GM06990 (cell line): ENCODE measurements at regions not wholly inside any gene's neighbourhood (a gene's known extent, or its start where the extent isn't known, plus 50 kb on each side); places are given as distances from the start of the nearest gene placed in this dataset.
"Not testable (repeated sequence)": the region's sequence is repeated elsewhere in the genome, so short reads cannot be mapped to it uniquely, and the experiment has no call there.

ENCODE experiments used
- DNase-seq: peaks from one replicate; pipeline ENCODE4 v3.0.0-alpha.2; 2011; ENCODE audit not compliant: insufficient read length; ENCODE audit errors: extremely low read depth
- H3K27me3 ChIP-seq: replicated peaks from 2 replicates; pipeline ENCODE4 v1.6.0; 2011; ENCODE audit warnings: low read length; ENCODE audit not compliant: control insufficient read depth, insufficient read depth
- H3K36me3 ChIP-seq: 2 replicates; pipeline ENCODE4 v1.5.1; 2011; ENCODE audit warnings: low read length; ENCODE audit not compliant: control insufficient read depth, insufficient read depth
- H3K4me3 ChIP-seq: replicated peaks from 2 replicates; pipeline ENCODE4 v1.5.1; 2011; ENCODE audit warnings: low read depth, mild to moderate bottlenecking, control low read depth, low read length
- TF ChIP-seq, protein P1 (sequence below): IDR thresholded peaks from 2 replicates; pipeline ENCODE4 v1.5.1; 2011; ENCODE audit warnings: low read length, control low read depth, mild to moderate bottlenecking, inconsistent platforms; ENCODE audit not compliant: insufficient read depth, poor library complexity, severe bottlenecking

DNA sequence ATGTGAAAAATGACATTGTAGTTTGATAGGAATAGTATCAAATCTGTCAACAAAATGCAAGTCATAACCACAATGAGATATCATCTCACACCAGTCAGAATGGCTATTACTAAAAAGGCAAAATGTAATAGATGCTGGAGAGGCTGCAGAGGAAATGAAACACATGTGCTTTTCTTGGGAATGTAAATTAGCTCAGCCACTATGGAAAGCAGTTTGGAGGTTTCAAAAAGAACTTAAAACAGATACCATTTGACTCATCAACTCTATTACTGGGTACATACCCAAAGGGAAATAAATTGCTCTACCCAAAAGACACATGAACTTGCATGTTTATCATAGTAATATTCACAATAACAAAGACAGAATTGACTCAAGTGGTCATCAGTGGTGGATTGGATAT lies 572.6 kb downstream of the TRIB2 start:
- H3K36me3 ChIP-seq: no peaks in the 10 kb centered on the region
- no peak overlapping the region for H3K4me3 ChIP-seq
- no peaks in the 10 kb centered on the region for H3K27me3 ChIP-seq
- no peak for DNase-seq
- TF ChIP-seq, protein P1, sequence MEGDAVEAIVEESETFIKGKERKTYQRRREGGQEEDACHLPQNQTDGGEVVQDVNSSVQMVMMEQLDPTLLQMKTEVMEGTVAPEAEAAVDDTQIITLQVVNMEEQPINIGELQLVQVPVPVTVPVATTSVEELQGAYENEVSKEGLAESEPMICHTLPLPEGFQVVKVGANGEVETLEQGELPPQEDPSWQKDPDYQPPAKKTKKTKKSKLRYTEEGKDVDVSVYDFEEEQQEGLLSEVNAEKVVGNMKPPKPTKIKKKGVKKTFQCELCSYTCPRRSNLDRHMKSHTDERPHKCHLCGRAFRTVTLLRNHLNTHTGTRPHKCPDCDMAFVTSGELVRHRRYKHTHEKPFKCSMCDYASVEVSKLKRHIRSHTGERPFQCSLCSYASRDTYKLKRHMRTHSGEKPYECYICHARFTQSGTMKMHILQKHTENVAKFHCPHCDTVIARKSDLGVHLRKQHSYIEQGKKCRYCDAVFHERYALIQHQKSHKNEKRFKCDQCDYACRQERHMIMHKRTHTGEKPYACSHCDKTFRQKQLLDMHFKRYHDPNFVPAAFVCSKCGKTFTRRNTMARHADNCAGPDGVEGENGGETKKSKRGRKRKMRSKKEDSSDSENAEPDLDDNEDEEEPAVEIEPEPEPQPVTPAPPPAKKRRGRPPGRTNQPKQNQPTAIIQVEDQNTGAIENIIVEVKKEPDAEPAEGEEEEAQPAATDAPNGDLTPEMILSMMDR: no peak

DNA sequence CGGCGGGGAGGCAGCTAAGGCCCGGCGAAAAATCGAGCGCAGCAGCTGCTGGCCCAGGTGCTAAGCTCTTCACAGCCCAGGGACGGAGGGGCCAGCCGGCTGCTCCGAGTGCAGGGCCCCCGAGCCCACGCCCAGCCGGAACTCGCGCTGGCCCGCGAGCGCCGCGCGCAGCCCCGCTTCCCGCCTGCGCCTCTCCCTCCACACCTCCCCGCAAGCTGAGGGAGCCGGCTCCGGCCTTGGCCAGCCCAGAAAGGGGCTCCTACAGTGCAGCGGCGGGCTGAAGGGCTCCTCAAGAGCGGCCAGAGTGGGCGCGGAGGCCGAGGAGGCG lies 591.7 kb downstream of the TRIB2 start:
- not testable (repeated sequence) for H3K36me3 ChIP-seq, H3K27me3 ChIP-seq, H3K4me3 ChIP-seq, DNase-seq

DNA sequence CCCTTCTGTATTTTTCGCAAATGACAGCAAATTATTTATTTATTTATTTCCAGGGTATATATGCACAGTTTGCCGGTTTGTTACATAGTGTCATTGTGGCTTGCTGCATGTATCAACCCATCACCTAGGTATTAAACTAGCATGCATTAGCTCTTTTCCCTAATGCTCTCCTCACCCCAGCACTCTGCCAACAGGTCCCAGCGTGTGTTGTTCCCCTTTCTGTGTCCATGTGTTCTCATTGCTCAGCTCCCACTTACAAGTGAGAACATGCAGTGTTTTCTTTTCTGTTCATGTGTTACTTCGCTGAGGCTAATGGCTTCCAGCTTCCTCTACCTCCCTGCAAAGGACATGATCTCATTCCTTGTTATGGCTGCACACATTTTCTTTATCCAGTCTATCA lies 592.3 kb downstream of the TRIB2 start:
- Histone ChIP-seq H3K27me3 (no peaks in the 10 kb centered on the region), H3K4me3 (no peak overlapping the region), H3K36me3 (no peaks in the 10 kb centered on the region)
- TF ChIP-seq, protein P1: no peak
- no peak for DNase-seq

- no peaks in the 10 kb centered on the region for H3K36me3 ChIP-seq
- H3K4me3 ChIP-seq: no peak overlapping the region
- no peaks in the 10 kb centered on the region for H3K27me3 ChIP-seq
- TF ChIP-seq, protein P1: no peak
- no peak for DNase-seq
Measured at GRCh38 chr2:13332060-13332459, 615.3 kb downstream of the TRIB2 start.

- H3K4me3 ChIP-seq, H3K36me3 ChIP-seq, H3K27me3 ChIP-seq, DNase-seq: not testable (repeated sequence)
Measured at GRCh38 chr2:13334071-13334470, 617.3 kb downstream of the TRIB2 start.

- H3K27me3 ChIP-seq: no peaks in the 10 kb centered on the region
- DNase-seq: no peak
- H3K36me3 ChIP-seq: no peaks in the 10 kb centered on the region
- TF ChIP-seq, protein P1: no peak
- H3K4me3 ChIP-seq: no peak overlapping the region
Measured at GRCh38 chr2:13334545-13334944, 617.8 kb downstream of the TRIB2 start.

DNA sequence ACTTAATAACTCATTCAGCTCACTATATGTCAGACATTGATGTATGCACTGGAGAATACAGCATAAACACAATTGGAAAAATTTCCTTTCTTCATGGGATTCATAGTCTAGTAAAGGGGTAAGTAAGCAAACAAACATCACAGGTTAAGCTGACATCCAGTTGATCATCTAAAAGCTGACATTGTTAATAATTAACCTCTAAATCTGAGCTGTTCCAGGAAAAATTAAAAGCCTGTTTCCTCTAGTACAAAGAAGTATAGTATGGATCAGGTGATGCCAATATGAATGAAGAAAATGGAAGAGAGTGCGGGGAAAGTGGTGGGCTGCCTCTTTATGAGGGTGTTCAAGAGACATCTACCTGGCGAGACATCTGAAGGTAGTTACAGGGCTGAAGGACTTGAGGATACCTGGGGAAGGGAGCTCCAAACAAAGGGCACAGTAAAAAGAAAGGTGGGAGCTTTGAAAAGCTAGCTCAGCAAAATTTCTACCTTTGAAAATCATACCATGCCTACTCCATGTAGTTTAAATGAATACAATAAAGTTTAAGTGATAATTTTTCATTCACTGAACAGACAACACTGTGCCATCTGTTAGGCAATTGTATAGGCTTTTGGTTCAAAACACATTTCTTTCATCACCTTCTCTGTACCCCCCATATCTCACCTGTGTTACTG lies 619.3 kb downstream of the TRIB2 start:
- no peak for DNase-seq
- Histone ChIP-seq H3K27me3 (no peaks in the 10 kb centered on the region), H3K4me3 (no peak overlapping the region)

More for the DNA sequence above, 619.3 kb downstream of the TRIB2 start:
- H3K36me3 ChIP-seq: no peaks in the 10 kb centered on the region
- TF ChIP-seq, protein P1: no peak
